Stimulated activated memory B cell treated with anti-CD40 and anti-IgM and Interleukin-4, amounts not matched to agents 10 μg/mL and 1 μg/mL and 100 μg/mL, for 72 hours (primary cell): ENCODE measurements at regions not wholly inside any gene's neighbourhood (a gene's known extent, or its start where the extent isn't known, plus 50 kb on each side); places are given as distances from the start of the nearest gene placed in this dataset.

Experiments
- ATAC-seq: fragments of 150-1000 bp; cut with Tn5 transposase; 2 replicates; pipeline ENCODE4 v1.10.0; 2021
- H3K27ac Mint-ChIP-seq: one replicate; pipeline ENCODE4 v1.8.0; 2022; ENCODE audit warnings: mild to moderate bottlenecking, mixed read lengths
- H3K27me3 Mint-ChIP-seq: one replicate; pipeline ENCODE4 v1.8.0; 2022; ENCODE audit warnings: mixed read lengths
- H3K36me3 Mint-ChIP-seq: one replicate; pipeline ENCODE4 v1.8.0; 2022; ENCODE audit warnings: mixed read lengths
- H3K4me1 Mint-ChIP-seq: one replicate; pipeline ENCODE4 v1.8.0; 2022; ENCODE audit warnings: mixed read lengths
- H3K4me3 Mint-ChIP-seq: one replicate; pipeline ENCODE4 v1.8.0; 2022; ENCODE audit warnings: mild to moderate bottlenecking, moderate library complexity, mixed read lengths
- H3K9me3 Mint-ChIP-seq: one replicate; pipeline ENCODE4 v1.8.0; 2022; ENCODE audit warnings: mixed read lengths

- Mint-ChIP-seq H3K4me3 (no peak overlapping the region), H3K4me1 (peaks cover 42% of the 10 kb centered on the region), H3K36me3 (peaks cover 7% of the 10 kb centered on the region), H3K27ac (peak overlapping the region; percentile 31), H3K9me3 (peaks cover 6% of the 10 kb centered on the region), H3K27me3 (peaks cover 13% of the 10 kb centered on the region)
- ATAC-seq = no peak
These were observed 310.8 kb downstream of the SHQ1 start for GRCh38 chr3:72537448-72537847.

GRCh38 chr3:72536878-72537267 lies 311.4 kb downstream of the SHQ1 start:
- Mint-ChIP-seq H3K27ac (no peak overlapping the region), H3K9me3 (peaks cover 6% of the 10 kb centered on the region), H3K27me3 (peaks cover 13% of the 10 kb centered on the region), H3K4me3 (no peak overlapping the region), H3K36me3 (peaks cover 7% of the 10 kb centered on the region), H3K4me1 (peaks cover 42% of the 10 kb centered on the region)
- no peak for ATAC-seq

- Mint-ChIP-seq H3K4me3 (no peak overlapping the region), H3K4me1 (peaks cover 42% of the 10 kb centered on the region)
- no peak for ATAC-seq
These were observed 311.9 kb downstream of the SHQ1 start for GRCh38 chr3:72536206-72536877.

GRCh38 chr3:72535772-72536171 lies 312.5 kb downstream of the SHQ1 start:
- Mint-ChIP-seq H3K4me3 (no peak overlapping the region), H3K4me1 (peaks cover 42% of the 10 kb centered on the region), H3K27ac (peak overlapping the region; percentile 15), H3K9me3 (peaks cover 6% of the 10 kb centered on the region), H3K27me3 (peaks cover 13% of the 10 kb centered on the region), H3K36me3 (peaks cover 7% of the 10 kb centered on the region)
- no peak for ATAC-seq

More at GRCh38 chr3:72536206-72536877, 311.9 kb downstream of the SHQ1 start:
- peaks cover 6% of the 10 kb centered on the region for H3K9me3 Mint-ChIP-seq
- peaks cover 7% of the 10 kb centered on the region for H3K36me3 Mint-ChIP-seq
- H3K27me3 Mint-ChIP-seq = peaks cover 13% of the 10 kb centered on the region
- peak overlapping the region; percentile 15 for H3K27ac Mint-ChIP-seq

GRCh38 chr3:72533591-72534473 lies 314.4 kb downstream of the SHQ1 start:
- Mint-ChIP-seq H3K4me3 (peak overlapping the region; percentile 8), H3K4me1 (peaks cover 31% of the 10 kb centered on the region), H3K9me3 (peaks cover 6% of the 10 kb centered on the region), H3K36me3 (peaks cover 7% of the 10 kb centered on the region), H3K27me3 (peaks cover 13% of the 10 kb centered on the region), H3K27ac (peak overlapping the region; percentile 75)
- peak; percentile 42 for ATAC-seq

- Mint-ChIP-seq H3K4me3 (no peak overlapping the region), H3K27ac (no peak overlapping the region), H3K27me3 (peaks cover 13% of the 10 kb centered on the region), H3K36me3 (peaks cover 7% of the 10 kb centered on the region), H3K4me1 (peaks cover 9% of the 10 kb centered on the region), H3K9me3 (peaks cover 6% of the 10 kb centered on the region)
- ATAC-seq = no peak
These were observed 317.8 kb downstream of the SHQ1 start for GRCh38 chr3:72530426-72530825.

GRCh38 chr3:72529081-72529480 lies 319.2 kb downstream of the SHQ1 start:
- H3K36me3 Mint-ChIP-seq = peaks cover 7% of the 10 kb centered on the region
- peaks cover 10% of the 10 kb centered on the region for H3K4me1 Mint-ChIP-seq
- H3K27ac Mint-ChIP-seq = no peak overlapping the region
- H3K4me3 Mint-ChIP-seq = no peak overlapping the region
- H3K9me3 Mint-ChIP-seq = peaks cover 6% of the 10 kb centered on the region
- ATAC-seq = no peak
- H3K27me3 Mint-ChIP-seq = peaks cover 10% of the 10 kb centered on the region

GRCh38 chr3:72523429-72524151 lies 324.7 kb downstream of the SHQ1 start:
- Mint-ChIP-seq H3K27ac (peak overlapping the region; percentile 85), H3K4me1 (peaks cover 29% of the 10 kb centered on the region), H3K4me3 (peak overlapping the region; percentile 40), H3K36me3 (no peaks in the 10 kb centered on the region), H3K27me3 (no peaks in the 10 kb centered on the region), H3K9me3 (no peaks in the 10 kb centered on the region)
- ATAC-seq = peak; percentile 92

- H3K9me3 Mint-ChIP-seq = no peaks in the 10 kb centered on the region
- peak; percentile 79 for ATAC-seq
- H3K36me3 Mint-ChIP-seq = no peaks in the 10 kb centered on the region
- peak overlapping the region; percentile 85 for H3K27ac Mint-ChIP-seq
- peaks cover 29% of the 10 kb centered on the region for H3K4me1 Mint-ChIP-seq
- no peaks in the 10 kb centered on the region for H3K27me3 Mint-ChIP-seq
- H3K4me3 Mint-ChIP-seq = no peak overlapping the region
These were observed 327.4 kb downstream of the SHQ1 start for GRCh38 chr3:72520690-72521308.

GRCh38 chr3:72519946-72520604 lies 328.2 kb downstream of the SHQ1 start:
- no peak overlapping the region for H3K4me3 Mint-ChIP-seq
- peaks cover 29% of the 10 kb centered on the region for H3K4me1 Mint-ChIP-seq
- no peak for ATAC-seq
- H3K9me3 Mint-ChIP-seq = no peaks in the 10 kb centered on the region
- H3K27me3 Mint-ChIP-seq = no peaks in the 10 kb centered on the region
- H3K27ac Mint-ChIP-seq = peak overlapping the region; percentile 85
- H3K36me3 Mint-ChIP-seq = no peaks in the 10 kb centered on the region

- H3K36me3 Mint-ChIP-seq = no peaks in the 10 kb centered on the region
- H3K27ac Mint-ChIP-seq = no peak overlapping the region
- no peaks in the 10 kb centered on the region for H3K27me3 Mint-ChIP-seq
- no peak overlapping the region for H3K4me3 Mint-ChIP-seq
- ATAC-seq = no peak
- no peaks in the 10 kb centered on the region for H3K9me3 Mint-ChIP-seq
- peaks cover 17% of the 10 kb centered on the region for H3K4me1 Mint-ChIP-seq
These were observed 330.3 kb downstream of the SHQ1 start for GRCh38 chr3:72517921-72518424.

GRCh38 chr3:72517336-72517735 lies 330.9 kb downstream of the SHQ1 start:
- Mint-ChIP-seq H3K27me3 (no peaks in the 10 kb centered on the region), H3K9me3 (no peaks in the 10 kb centered on the region), H3K4me1 (peaks cover 10% of the 10 kb centered on the region), H3K36me3 (no peaks in the 10 kb centered on the region), H3K27ac (no peak overlapping the region), H3K4me3 (no peak overlapping the region)
- no peak for ATAC-seq

GRCh38 chr3:72516361-72516760 lies 331.9 kb downstream of the SHQ1 start:
- Mint-ChIP-seq H3K27ac (no peak overlapping the region), H3K9me3 (no peaks in the 10 kb centered on the region), H3K4me1 (peaks cover 8% of the 10 kb centered on the region), H3K4me3 (no peak overlapping the region), H3K36me3 (no peaks in the 10 kb centered on the region), H3K27me3 (peaks cover 5% of the 10 kb centered on the region)
- ATAC-seq = no peak

GRCh38 chr3:72515941-72516340 lies 332.3 kb downstream of the SHQ1 start:
- ATAC-seq = no peak
- no peaks in the 10 kb centered on the region for H3K36me3 Mint-ChIP-seq
- H3K9me3 Mint-ChIP-seq = no peaks in the 10 kb centered on the region
- H3K4me1 Mint-ChIP-seq = peaks cover 8% of the 10 kb centered on the region
- H3K4me3 Mint-ChIP-seq = no peak overlapping the region
- H3K27ac Mint-ChIP-seq = no peak overlapping the region
- peaks cover 8% of the 10 kb centered on the region for H3K27me3 Mint-ChIP-seq
